ENCODE measurements at regions not wholly inside any gene's neighbourhood (a gene's known extent, or its start where the extent isn't known, plus 50 kb on each side); places are given as distances from the start of the nearest gene placed in this dataset.

- no peak for TF ChIP-seq CTCF (IDR thresholded peaks at IDR 0.05; ENCODE audit: insufficient read depth, low read depth, low read length, missing control alignments)
- no peak for DNase-seq (ENCODE audit: low read depth)
- H3K4me3 ChIP-seq (ENCODE audit: low read length), result no peak overlapping the region
Measured at GRCh38 chr6:139904158-139904533, 529.7 kb upstream of the CITED2 start.

- TF ChIP-seq CTCF (IDR thresholded peaks at IDR 0.05; ENCODE audit: insufficient read depth, low read depth, low read length, missing control alignments), result no peak
Measured at GRCh38 chr6:139903411-139904157, 529.1 kb upstream of the CITED2 start.

DNA sequence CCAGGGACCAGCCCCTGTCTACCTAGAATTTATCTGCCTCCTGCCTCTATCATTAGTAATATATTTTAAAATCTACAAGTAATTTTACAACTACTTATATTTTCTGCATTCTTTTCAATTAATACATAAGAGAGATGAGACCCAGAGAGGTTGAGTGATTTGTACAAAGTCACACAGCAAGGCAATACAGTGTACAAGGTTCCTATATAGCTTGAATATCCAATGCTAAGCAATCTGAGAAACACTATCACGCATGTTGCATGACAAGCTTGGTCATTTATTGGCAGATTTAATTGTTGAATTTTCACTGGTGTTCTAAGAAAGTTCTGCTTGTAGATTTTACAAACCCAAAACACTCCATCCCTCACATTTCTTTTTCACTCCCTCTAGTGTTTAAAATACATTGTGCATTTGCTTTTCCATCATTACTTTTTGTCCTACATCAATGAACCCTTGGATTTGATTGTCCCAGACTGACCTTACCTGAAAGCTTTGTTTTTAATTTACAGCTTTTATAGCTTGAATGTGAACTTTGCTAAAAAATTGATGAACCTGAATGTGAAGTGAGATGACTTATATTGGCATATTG is 520.9 kb upstream of the CITED2 start:
- no peak for TF ChIP-seq CTCF (IDR thresholded peaks at IDR 0.05; ENCODE audit: insufficient read depth, low read depth, low read length, missing control alignments)
- H3K4me3 ChIP-seq (ENCODE audit: low read length), result no peak overlapping the region
- no peak for DNase-seq (ENCODE audit: low read depth)

More at GRCh38 chr6:139903411-139904157, 529.1 kb upstream of the CITED2 start:
- DNase-seq (ENCODE audit: low read depth), result no peak
- no peak overlapping the region for H3K4me3 ChIP-seq (ENCODE audit: low read length)

DNA sequence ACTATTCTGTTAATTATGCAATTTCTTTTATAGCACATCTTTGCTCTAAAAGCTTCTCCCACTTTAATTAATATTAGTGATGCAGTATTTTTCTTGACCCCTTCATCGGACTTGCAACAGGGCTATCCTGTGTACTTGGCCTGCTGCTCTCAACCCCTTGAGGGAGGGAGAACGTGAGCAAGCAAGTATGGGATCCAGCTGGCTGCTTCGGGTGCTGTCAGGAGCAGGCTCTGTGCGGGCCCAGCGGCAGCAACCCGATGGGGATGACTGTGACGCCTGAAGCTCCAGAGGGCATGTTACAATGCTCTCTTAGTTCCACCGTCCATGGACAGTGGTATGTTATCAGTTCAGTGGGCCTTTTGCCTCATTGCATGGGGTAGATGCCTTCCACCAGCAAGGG is 519.8 kb upstream of the CITED2 start:
- no peak for DNase-seq (ENCODE audit: low read depth)
- H3K4me3 ChIP-seq (ENCODE audit: low read length), result no peak overlapping the region
- no peak for TF ChIP-seq CTCF (IDR thresholded peaks at IDR 0.05; ENCODE audit: insufficient read depth, low read depth, low read length, missing control alignments)

- no peak for TF ChIP-seq CTCF (IDR thresholded peaks at IDR 0.05; ENCODE audit: insufficient read depth, low read depth, low read length, missing control alignments)
- DNase-seq (ENCODE audit: low read depth), result peak; percentile 9
- H3K4me3 ChIP-seq (ENCODE audit: low read length), result no peak overlapping the region
Measured at GRCh38 chr6:139891471-139891870, 517.0 kb upstream of the CITED2 start.

- no peak for TF ChIP-seq CTCF (IDR thresholded peaks at IDR 0.05; ENCODE audit: insufficient read depth, low read depth, low read length, missing control alignments)
- DNase-seq (ENCODE audit: low read depth), result no peak
- no peak overlapping the region for H3K4me3 ChIP-seq (ENCODE audit: low read length)
Measured at GRCh38 chr6:139888681-139889122, 514.3 kb upstream of the CITED2 start.

DNA sequence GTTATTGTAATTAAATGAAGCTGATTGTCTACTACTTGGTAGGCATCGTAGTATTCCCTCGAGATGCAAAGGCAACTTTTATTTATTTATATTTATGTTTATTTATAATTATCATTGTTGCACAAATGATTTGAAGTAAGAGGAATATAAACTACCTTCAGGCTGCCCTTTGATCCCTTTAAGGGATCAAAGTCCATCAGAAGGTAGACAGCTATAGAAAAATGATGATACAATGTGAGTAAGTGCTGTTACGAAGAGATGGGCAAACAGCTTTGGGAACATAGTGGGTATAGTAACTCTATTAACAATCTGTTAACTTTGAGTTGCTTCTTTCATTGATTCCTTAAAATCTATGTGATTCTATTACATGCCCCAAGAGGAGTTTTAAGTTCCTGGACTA is 512.8 kb upstream of the CITED2 start:
- DNase-seq (ENCODE audit: low read depth), result no peak
- no peak for TF ChIP-seq CTCF (IDR thresholded peaks at IDR 0.05; ENCODE audit: insufficient read depth, low read depth, low read length, missing control alignments)
- no peak overlapping the region for H3K4me3 ChIP-seq (ENCODE audit: low read length)

Measured in epithelial cell of esophagus (primary cell).